ENCODE measurements at regions not wholly inside any gene's neighbourhood (a gene's known extent, or its start where the extent isn't known, plus 50 kb on each side); places are given as distances from the start of the nearest gene placed in this dataset.

DNA sequence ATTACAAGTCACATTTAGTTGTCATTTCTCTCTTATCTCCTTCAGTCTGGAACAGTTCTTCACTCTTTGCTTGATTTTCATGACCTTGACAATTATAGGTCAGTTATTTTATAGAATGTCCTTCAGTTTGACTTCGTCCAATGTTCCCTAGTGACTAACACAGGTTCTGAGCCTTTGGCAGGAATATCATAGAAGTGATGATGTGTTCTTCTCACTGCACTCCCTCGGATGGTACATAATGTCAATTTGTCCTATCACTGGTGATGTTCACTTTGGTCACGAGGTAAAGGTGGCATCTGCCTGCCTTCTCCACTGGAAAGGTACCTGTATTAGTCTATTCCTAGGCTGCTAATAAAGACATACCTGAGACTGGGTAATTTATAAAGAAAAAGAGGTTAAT is 126.0 kb upstream of the PTPN3 start:
- Histone ChIP-seq H3K27me3 (no peaks in the 10 kb centered on the region), H3K9me3 (no peaks in the 10 kb centered on the region), H3K36me3 (no peaks in the 10 kb centered on the region), H3K27ac (no peak overlapping the region), H3K4me1 (no peaks in the 10 kb centered on the region), H3K4me3 (no peak overlapping the region)
- no peak for DNase-seq (ENCODE audit: low spot score in 2 of 2)
- intact Hi-C loops (cut with DNase I) = no loop called here
- TF ChIP-seq, protein P1, sequence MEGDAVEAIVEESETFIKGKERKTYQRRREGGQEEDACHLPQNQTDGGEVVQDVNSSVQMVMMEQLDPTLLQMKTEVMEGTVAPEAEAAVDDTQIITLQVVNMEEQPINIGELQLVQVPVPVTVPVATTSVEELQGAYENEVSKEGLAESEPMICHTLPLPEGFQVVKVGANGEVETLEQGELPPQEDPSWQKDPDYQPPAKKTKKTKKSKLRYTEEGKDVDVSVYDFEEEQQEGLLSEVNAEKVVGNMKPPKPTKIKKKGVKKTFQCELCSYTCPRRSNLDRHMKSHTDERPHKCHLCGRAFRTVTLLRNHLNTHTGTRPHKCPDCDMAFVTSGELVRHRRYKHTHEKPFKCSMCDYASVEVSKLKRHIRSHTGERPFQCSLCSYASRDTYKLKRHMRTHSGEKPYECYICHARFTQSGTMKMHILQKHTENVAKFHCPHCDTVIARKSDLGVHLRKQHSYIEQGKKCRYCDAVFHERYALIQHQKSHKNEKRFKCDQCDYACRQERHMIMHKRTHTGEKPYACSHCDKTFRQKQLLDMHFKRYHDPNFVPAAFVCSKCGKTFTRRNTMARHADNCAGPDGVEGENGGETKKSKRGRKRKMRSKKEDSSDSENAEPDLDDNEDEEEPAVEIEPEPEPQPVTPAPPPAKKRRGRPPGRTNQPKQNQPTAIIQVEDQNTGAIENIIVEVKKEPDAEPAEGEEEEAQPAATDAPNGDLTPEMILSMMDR (IDR thresholded peaks at IDR 0.05) = no peak

DNA sequence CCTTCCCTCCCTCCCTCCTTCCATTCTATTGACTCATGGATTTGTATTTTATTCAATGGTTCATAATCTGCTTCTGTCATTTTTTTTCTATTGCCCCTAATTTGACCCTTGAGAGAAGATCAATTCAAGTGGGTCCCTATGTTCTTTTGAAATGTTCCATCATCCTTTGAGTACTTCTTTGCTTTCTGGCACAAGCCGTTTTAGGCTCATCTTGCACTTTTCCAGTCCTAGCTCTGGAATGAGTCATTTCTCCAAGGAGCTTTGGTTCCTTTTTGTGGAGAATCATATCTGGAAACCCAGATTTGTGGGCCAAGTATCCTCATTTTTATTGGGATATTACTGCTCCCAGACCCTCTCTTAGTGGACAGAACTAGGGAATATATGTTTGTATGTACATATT is 126.8 kb upstream of the PTPN3 start:
- no peak for DNase-seq (ENCODE audit: low spot score in 2 of 2)
- Histone ChIP-seq H3K27ac (no peak overlapping the region), H3K9me3 (no peaks in the 10 kb centered on the region), H3K36me3 (no peaks in the 10 kb centered on the region), H3K4me3 (no peak overlapping the region), H3K27me3 (no peaks in the 10 kb centered on the region), H3K4me1 (no peaks in the 10 kb centered on the region)
- TF ChIP-seq, protein P1 (IDR thresholded peaks at IDR 0.05) = no peak
- intact Hi-C loops (cut with DNase I) = no loop called here

DNA sequence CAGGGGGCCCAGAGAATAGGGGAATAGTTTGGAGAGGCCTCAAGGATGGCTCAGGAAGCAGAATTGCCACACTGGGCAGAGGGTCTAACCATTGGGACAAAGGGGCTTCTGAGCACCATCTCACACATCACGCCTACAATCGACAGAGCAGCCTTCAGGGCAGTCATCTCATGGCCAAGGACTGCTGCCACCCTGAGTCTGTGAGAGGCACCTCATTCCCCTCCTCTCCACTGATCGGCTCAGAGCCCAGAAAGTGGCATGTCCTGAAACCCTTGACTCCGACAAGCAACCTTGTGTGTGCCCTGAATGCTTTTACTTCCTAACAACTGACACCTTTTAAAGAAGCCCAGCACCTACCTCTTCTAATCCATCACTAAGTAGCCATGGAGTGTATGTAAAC is 128.9 kb upstream of the PTPN3 start:
- Histone ChIP-seq H3K27ac (no peak overlapping the region), H3K4me3 (no peak overlapping the region), H3K9me3 (no peaks in the 10 kb centered on the region), H3K4me1 (no peaks in the 10 kb centered on the region), H3K36me3 (no peaks in the 10 kb centered on the region), H3K27me3 (no peaks in the 10 kb centered on the region)
- no peak for DNase-seq (ENCODE audit: low spot score in 2 of 2)
- intact Hi-C loops (cut with DNase I) = no loop called here
- TF ChIP-seq, protein P1 (IDR thresholded peaks at IDR 0.05) = no peak

DNA sequence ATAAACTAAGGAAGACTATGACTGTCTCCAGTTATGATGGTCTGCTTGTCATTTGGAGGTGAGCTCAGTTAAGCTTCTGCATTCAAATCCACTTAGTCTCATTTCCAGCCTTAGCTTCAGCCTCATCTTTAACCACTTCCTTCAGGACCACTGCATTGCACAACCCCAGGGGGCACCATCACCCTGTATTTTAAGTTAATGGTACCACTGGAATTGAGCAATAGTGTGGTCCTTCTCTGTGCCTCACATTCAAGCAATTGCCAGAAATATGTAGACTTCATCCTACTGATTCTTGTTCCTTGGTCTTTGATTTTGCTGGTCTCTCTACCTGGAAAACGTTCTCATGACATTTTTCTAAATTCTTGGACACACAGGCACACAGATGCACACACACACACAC is 131.5 kb upstream of the PTPN3 start:
- Histone ChIP-seq H3K4me1 (no peaks in the 10 kb centered on the region), H3K36me3 (no peaks in the 10 kb centered on the region), H3K27ac (no peak overlapping the region), H3K4me3 (no peak overlapping the region), H3K9me3 (no peaks in the 10 kb centered on the region), H3K27me3 (no peaks in the 10 kb centered on the region)
- intact Hi-C loops (cut with DNase I) = no loop called here
- no peak for DNase-seq (ENCODE audit: low spot score in 2 of 2)
- TF ChIP-seq, protein P1 (IDR thresholded peaks at IDR 0.05) = no peak

DNA sequence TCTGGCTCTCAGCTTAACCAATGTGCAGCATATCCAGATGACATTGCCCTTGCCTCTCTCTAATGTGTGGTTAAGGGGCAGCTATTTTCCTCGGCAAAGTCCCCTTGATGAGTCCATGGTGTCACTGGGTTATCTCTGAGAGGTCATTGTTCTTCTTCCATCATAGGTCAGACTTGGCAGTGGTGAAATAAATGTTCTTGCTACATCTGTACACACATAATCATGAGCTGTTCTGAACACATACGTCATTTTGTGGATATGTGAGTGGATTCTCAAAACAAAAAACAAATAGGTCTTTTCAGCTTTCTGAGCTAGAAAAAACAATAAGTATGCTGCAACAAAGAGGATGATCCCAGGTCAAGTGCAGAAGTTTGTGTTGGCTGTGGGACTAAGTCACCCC is 134.7 kb upstream of the PTPN3 start:
- TF ChIP-seq, protein P1 (IDR thresholded peaks at IDR 0.05) = no peak
- DNase-seq (ENCODE audit: low spot score in 2 of 2) = no peak
- Histone ChIP-seq H3K27ac (no peak overlapping the region), H3K4me3 (no peak overlapping the region), H3K36me3 (no peaks in the 10 kb centered on the region), H3K4me1 (no peaks in the 10 kb centered on the region), H3K27me3 (no peaks in the 10 kb centered on the region), H3K9me3 (no peaks in the 10 kb centered on the region)
- intact Hi-C loops (cut with DNase I) = no loop called here

Data from ascending aorta (tissue), 2 donors.